Right cardiac atrium (tissue), 5 donors: ENCODE measurements at regions not wholly inside any gene's neighbourhood (a gene's known extent, or its start where the extent isn't known, plus 50 kb on each side); places are given as distances from the start of the nearest gene placed in this dataset.

ENCODE experiments used
- ATAC-seq, 2 donors: fragments of 200-7000 bp; cut with Tn5 transposase; one replicate each; pipeline versions ENCODE4 v1.8.0 to v1.9.1; 2020; ENCODE audit warnings: moderate library complexity in 2 of 2, mild to moderate bottlenecking in 1 of 2
- DNase-seq, 3 donors: peaks; one replicate each; pipeline ENCODE4 v3.0.0-alpha.2; 2020
- H3K27ac ChIP-seq: one replicate; pipeline ENCODE4 v1.5.1; 2013; ENCODE audit warnings: mild to moderate bottlenecking, low read length, control low read depth, moderate library complexity
- H3K27me3 ChIP-seq: one replicate; pipeline ENCODE4 v1.6.1; 2013; ENCODE audit not compliant: control insufficient read depth, insufficient read depth
- H3K4me1 ChIP-seq: one replicate; pipeline ENCODE4 v1.6.1; 2013; ENCODE audit warnings: low read length; ENCODE audit not compliant: control insufficient read depth, insufficient read depth
- H3K4me3 ChIP-seq: one replicate; pipeline ENCODE4 v1.5.1; 2013; ENCODE audit warnings: low read length, control low read depth
- H3K9me3 ChIP-seq: one replicate; pipeline ENCODE4 v1.6.1; 2013; ENCODE audit warnings: low read length; ENCODE audit not compliant: control insufficient read depth
- WGBS: extraction: QIAGEN DNeasy Blood & Tissue Kit; methylation state at CpG from one replicate; pipeline ENCODE4 v1.1.7; 2013; 5-methylcytosine and 5-hydroxymethylcytosine counted together
- intact Hi-C, 4 donors: fragments of 100-400 bp; cut with DNase I; formaldehyde crosslinking; loops; one replicate each; pipeline versions ENCODE4 v1.11.0 to v1.14.0; 2022 to 2023
- donor health status: healthy with polysubstance abuse.
- donor health status: DM: no; HTN: yes; CAD: no.
- donor health status: DM: no; HTN: no; CAD: no.
- donor health status: DM: no; HTN: yes; CAD: no; lungs with severe emphysema.
- donor health status: DM: yes; HTN: yes; CAD: no.

- 90% methylated on average over 2 of the region's 2 CpGs for WGBS
- no peak overlapping the region for H3K4me3 ChIP-seq
- DNase-seq: no peak
- no peak for ATAC-seq
- H3K9me3 ChIP-seq: no peaks in the 10 kb centered on the region
- no peak overlapping the region for H3K27ac ChIP-seq
- intact Hi-C loops: no loop called here
- no peaks in the 10 kb centered on the region for H3K27me3 ChIP-seq
- H3K4me1 ChIP-seq: no peaks in the 10 kb centered on the region
Observed at GRCh38 chr11:30705913-30706675, 119.9 kb upstream of the MPPED2 start.

GRCh38 chr11:30698425-30698824 is 112.3 kb upstream of the MPPED2 start:
- H3K27me3 ChIP-seq: no peaks in the 10 kb centered on the region
- H3K4me3 ChIP-seq: no peak overlapping the region
- 93% methylated on average over 2 of the region's 2 CpGs for WGBS
- no peak overlapping the region for H3K27ac ChIP-seq
- intact Hi-C loops: no loop called here
- ATAC-seq (no peak), DNase-seq (no peak)
- no peaks in the 10 kb centered on the region for H3K9me3 ChIP-seq
- no peaks in the 10 kb centered on the region for H3K4me1 ChIP-seq

- Histone ChIP-seq H3K27ac (no peak overlapping the region), H3K4me1 (no peaks in the 10 kb centered on the region), H3K27me3 (no peaks in the 10 kb centered on the region), H3K9me3 (no peaks in the 10 kb centered on the region), H3K4me3 (no peak overlapping the region)
- DNase-seq (no peak), ATAC-seq (no peak)
- intact Hi-C loops: no loop called here
- WGBS: 61% methylated on average over 4 of the region's 4 CpGs
Observed at GRCh38 chr11:30697032-30697431, 110.9 kb upstream of the MPPED2 start.

- Histone ChIP-seq H3K27ac (no peak overlapping the region), H3K9me3 (no peaks in the 10 kb centered on the region), H3K4me3 (no peak overlapping the region), H3K4me1 (no peaks in the 10 kb centered on the region), H3K27me3 (no peaks in the 10 kb centered on the region)
- DNase-seq (no peak), ATAC-seq (no peak)
- intact Hi-C loops: no loop called here
- 76% methylated on average over 2 of the region's 2 CpGs for WGBS
Observed at GRCh38 chr11:30684772-30685171, 98.6 kb upstream of the MPPED2 start.

- intact Hi-C loops: no loop called here
- ATAC-seq (no peak), DNase-seq (no peak)
- 85% methylated on average over 1 of the region's 1 CpG for WGBS
- no peaks in the 10 kb centered on the region for H3K27me3 ChIP-seq
- H3K9me3 ChIP-seq: no peaks in the 10 kb centered on the region
- H3K4me3 ChIP-seq: no peak overlapping the region
- H3K4me1 ChIP-seq: no peaks in the 10 kb centered on the region
- no peak overlapping the region for H3K27ac ChIP-seq
Observed at GRCh38 chr11:30683176-30683575, 97.0 kb upstream of the MPPED2 start.

GRCh38 chr11:30666817-30667216 is 80.7 kb upstream of the MPPED2 start:
- no peaks in the 10 kb centered on the region for H3K9me3 ChIP-seq
- ATAC-seq (no peak), DNase-seq (no peak)
- H3K4me3 ChIP-seq: no peak overlapping the region
- WGBS: 73% methylated on average over 2 of the region's 2 CpGs
- no peaks in the 10 kb centered on the region for H3K27me3 ChIP-seq
- H3K27ac ChIP-seq: no peak overlapping the region
- H3K4me1 ChIP-seq: no peaks in the 10 kb centered on the region
- intact Hi-C loops: no loop called here

- DNase-seq: no peak
- H3K4me1 ChIP-seq: no peaks in the 10 kb centered on the region
- H3K27me3 ChIP-seq: no peaks in the 10 kb centered on the region
- intact Hi-C loops: no loop called here
- ATAC-seq: no peak
- 80% methylated on average over 5 of the region's 5 CpGs for WGBS
- no peaks in the 10 kb centered on the region for H3K9me3 ChIP-seq
- no peak overlapping the region for H3K4me3 ChIP-seq
- H3K27ac ChIP-seq: no peak overlapping the region
Observed at GRCh38 chr11:30665067-30665466, 78.9 kb upstream of the MPPED2 start.

GRCh38 chr11:30653606-30654005 is 67.5 kb upstream of the MPPED2 start:
- H3K27ac ChIP-seq: no peak overlapping the region
- no peak overlapping the region for H3K4me3 ChIP-seq
- 86% methylated on average over 1 of the region's 1 CpG for WGBS
- no peaks in the 10 kb centered on the region for H3K4me1 ChIP-seq
- H3K9me3 ChIP-seq: no peaks in the 10 kb centered on the region
- no peak for DNase-seq
- intact Hi-C loops: loop anchor here in 1 of 4 donors (10.0 kb wide), 1 partner anchor 309 kb away; no protein-coding TSS in a partner anchor
- no peak for ATAC-seq
- H3K27me3 ChIP-seq: no peaks in the 10 kb centered on the region

- no peak overlapping the region for H3K27ac ChIP-seq
- 82% methylated on average over 2 of the region's 2 CpGs for WGBS
- no peak for DNase-seq
- no peak overlapping the region for H3K4me3 ChIP-seq
- no peaks in the 10 kb centered on the region for H3K9me3 ChIP-seq
- H3K4me1 ChIP-seq: no peaks in the 10 kb centered on the region
- intact Hi-C loops: loop anchor here in 1 of 4 donors (10.0 kb wide), 1 partner anchor 308 kb away; no protein-coding TSS in a partner anchor
- no peaks in the 10 kb centered on the region for H3K27me3 ChIP-seq
- ATAC-seq: no peak
Observed at GRCh38 chr11:30652801-30653200, 66.6 kb upstream of the MPPED2 start.

- no peak for DNase-seq
- H3K27ac ChIP-seq: no peak overlapping the region
- no peaks in the 10 kb centered on the region for H3K4me1 ChIP-seq
- H3K9me3 ChIP-seq: no peaks in the 10 kb centered on the region
- H3K4me3 ChIP-seq: no peak overlapping the region
- H3K27me3 ChIP-seq: no peaks in the 10 kb centered on the region
- ATAC-seq: no peak
- intact Hi-C loops: loop anchor here in 1 of 4 donors (10.0 kb wide), 1 partner anchor 305 kb away; no protein-coding TSS in a partner anchor
Observed at GRCh38 chr11:30650266-30650665, 64.1 kb upstream of the MPPED2 start.
